ENCODE measurements at regions not wholly inside any gene's neighbourhood (a gene's known extent, or its start where the extent isn't known, plus 50 kb on each side); places are given as distances from the start of the nearest gene placed in this dataset.

GRCh38 chr11:105491394-105491793 lies 118.5 kb upstream of the GRIA4 start:
- no peak overlapping the region for H3K4me3 Mint-ChIP-seq
- no peak overlapping the region for H3K27ac Mint-ChIP-seq
- no peaks in the 10 kb centered on the region for H3K36me3 ChIP-seq (ENCODE audit: insufficient read depth, low read length)
- DNase-seq, result no peak
- no peak overlapping the region for H3K27ac ChIP-seq (ENCODE audit: low read depth, low read length)
- peaks cover 3 to 4% of the 10 kb centered on the region in 2 donors for H3K27me3 Mint-ChIP-seq
- H3K4me1 Mint-ChIP-seq, result no peaks in the 10 kb centered on the region
- H3K9me3 Mint-ChIP-seq, result no peaks in the 10 kb centered on the region
- H3K36me3 Mint-ChIP-seq, result no peaks in the 10 kb centered on the region
- H3K4me3 ChIP-seq (ENCODE audit: low read length), result no peak overlapping the region
- CTCF ChIA-PET, result no interaction called here
- POLR2A ChIA-PET, result no interaction called here
- no peaks in the 10 kb centered on the region for H3K9me3 ChIP-seq (ENCODE audit: low read length)
- no peaks in the 10 kb centered on the region for H3K4me1 ChIP-seq (ENCODE audit: insufficient read depth, low read length)
- H3K27me3 ChIP-seq (ENCODE audit: insufficient read depth, low read length, poor library complexity, severe bottlenecking), result no peaks in the 10 kb centered on the region

- no peaks in the 10 kb centered on the region for H3K4me1 ChIP-seq (ENCODE audit: insufficient read depth, low read length)
- no peaks in the 10 kb centered on the region for H3K4me1 Mint-ChIP-seq
These were observed 119.5 kb upstream of the GRIA4 start for GRCh38 chr11:105490333-105490732.

GRCh38 chr11:105489446-105489845 lies 120.4 kb upstream of the GRIA4 start:
- no peaks in the 10 kb centered on the region for H3K9me3 ChIP-seq (ENCODE audit: low read length)
- ChIA-PET CTCF (no interaction called here), POLR2A (no interaction called here)

More at GRCh38 chr11:105490333-105490732, 119.5 kb upstream of the GRIA4 start:
- Mint-ChIP-seq H3K27me3 (peaks cover 4% of the 10 kb centered on the region in 2 donors), H3K36me3 (no peaks in the 10 kb centered on the region), H3K9me3 (no peaks in the 10 kb centered on the region), H3K4me3 (no peak overlapping the region), H3K27ac (no peak overlapping the region)
- CTCF ChIA-PET, result no interaction called here
- DNase-seq, result no peak
- Histone ChIP-seq H3K27me3 (ENCODE audit: insufficient read depth, low read length, poor library complexity, severe bottlenecking) (no peaks in the 10 kb centered on the region), H3K9me3 (ENCODE audit: low read length) (no peaks in the 10 kb centered on the region), H3K27ac (ENCODE audit: low read depth, low read length) (no peak overlapping the region), H3K36me3 (ENCODE audit: insufficient read depth, low read length) (no peaks in the 10 kb centered on the region), H3K4me3 (ENCODE audit: low read length) (no peak overlapping the region)
- POLR2A ChIA-PET, result no interaction called here

GRCh38 chr11:105486929-105487328 lies 122.9 kb upstream of the GRIA4 start:
- Mint-ChIP-seq H3K27me3 (peaks cover 0 to 4% of the 10 kb centered on the region in 2 donors), H3K9me3 (no peaks in the 10 kb centered on the region), H3K4me1 (no peaks in the 10 kb centered on the region), H3K36me3 (no peaks in the 10 kb centered on the region), H3K27ac (no peak overlapping the region), H3K4me3 (no peak overlapping the region)
- ChIA-PET CTCF (no interaction called here), POLR2A (no interaction called here)
- no peaks in the 10 kb centered on the region for H3K36me3 ChIP-seq (ENCODE audit: insufficient read depth, low read length)
- no peak overlapping the region for H3K27ac ChIP-seq (ENCODE audit: low read depth, low read length)
- DNase-seq, result no peak
- no peaks in the 10 kb centered on the region for H3K27me3 ChIP-seq (ENCODE audit: insufficient read depth, low read length, poor library complexity, severe bottlenecking)
- no peaks in the 10 kb centered on the region for H3K9me3 ChIP-seq (ENCODE audit: low read length)
- no peak overlapping the region for H3K4me3 ChIP-seq (ENCODE audit: low read length)
- H3K4me1 ChIP-seq (ENCODE audit: insufficient read depth, low read length), result no peaks in the 10 kb centered on the region

More at GRCh38 chr11:105489446-105489845, 120.4 kb upstream of the GRIA4 start:
- no peak overlapping the region for H3K4me3 ChIP-seq (ENCODE audit: low read length)
- no peaks in the 10 kb centered on the region for H3K36me3 Mint-ChIP-seq
- H3K4me1 ChIP-seq (ENCODE audit: insufficient read depth, low read length), result no peaks in the 10 kb centered on the region
- no peaks in the 10 kb centered on the region for H3K9me3 Mint-ChIP-seq
- peaks cover 4% of the 10 kb centered on the region in 2 donors for H3K27me3 Mint-ChIP-seq
- H3K27ac Mint-ChIP-seq, result no peak overlapping the region
- no peak overlapping the region for H3K27ac ChIP-seq (ENCODE audit: low read depth, low read length)
- no peak for DNase-seq
- no peaks in the 10 kb centered on the region for H3K27me3 ChIP-seq (ENCODE audit: insufficient read depth, low read length, poor library complexity, severe bottlenecking)
- no peaks in the 10 kb centered on the region for H3K4me1 Mint-ChIP-seq
- H3K4me3 Mint-ChIP-seq, result no peak overlapping the region
- no peaks in the 10 kb centered on the region for H3K36me3 ChIP-seq (ENCODE audit: insufficient read depth, low read length)

- H3K36me3 Mint-ChIP-seq, result no peaks in the 10 kb centered on the region
- Histone ChIP-seq H3K4me3 (ENCODE audit: low read length) (no peak overlapping the region), H3K27ac (ENCODE audit: low read depth, low read length) (no peak overlapping the region), H3K4me1 (ENCODE audit: insufficient read depth, low read length) (no peaks in the 10 kb centered on the region), H3K27me3 (ENCODE audit: insufficient read depth, low read length, poor library complexity, severe bottlenecking) (no peaks in the 10 kb centered on the region), H3K9me3 (ENCODE audit: low read length) (no peaks in the 10 kb centered on the region), H3K36me3 (ENCODE audit: insufficient read depth, low read length) (no peaks in the 10 kb centered on the region)
- ChIA-PET POLR2A (no interaction called here), CTCF (no interaction called here)
- no peak for DNase-seq
- H3K4me1 Mint-ChIP-seq, result no peaks in the 10 kb centered on the region
- no peaks in the 10 kb centered on the region for H3K9me3 Mint-ChIP-seq
- H3K27ac Mint-ChIP-seq, result no peak overlapping the region
- no peak overlapping the region for H3K4me3 Mint-ChIP-seq
- H3K27me3 Mint-ChIP-seq, result no peaks in the 10 kb centered on the region
These were observed 139.9 kb upstream of the GRIA4 start for GRCh38 chr11:105469931-105470330.

- no peak for DNase-seq
- Mint-ChIP-seq H3K4me1 (no peaks in the 10 kb centered on the region), H3K9me3 (no peaks in the 10 kb centered on the region), H3K4me3 (no peak overlapping the region), H3K27me3 (no peaks in the 10 kb centered on the region), H3K36me3 (no peaks in the 10 kb centered on the region), H3K27ac (no peak overlapping the region)
- no peak overlapping the region for H3K27ac ChIP-seq (ENCODE audit: low read depth, low read length)
- ChIA-PET POLR2A (no interaction called here), CTCF (no interaction called here)
- H3K36me3 ChIP-seq (ENCODE audit: insufficient read depth, low read length), result no peaks in the 10 kb centered on the region
- H3K4me1 ChIP-seq (ENCODE audit: insufficient read depth, low read length), result no peaks in the 10 kb centered on the region
- H3K27me3 ChIP-seq (ENCODE audit: insufficient read depth, low read length, poor library complexity, severe bottlenecking), result no peaks in the 10 kb centered on the region
- no peaks in the 10 kb centered on the region for H3K9me3 ChIP-seq (ENCODE audit: low read length)
- H3K4me3 ChIP-seq (ENCODE audit: low read length), result no peak overlapping the region
These were observed 141.7 kb upstream of the GRIA4 start for GRCh38 chr11:105468154-105468553.

- no peak overlapping the region for H3K27ac Mint-ChIP-seq
- CTCF ChIA-PET, result no interaction called here
- H3K4me1 Mint-ChIP-seq, result no peaks in the 10 kb centered on the region
- H3K27me3 ChIP-seq (ENCODE audit: insufficient read depth, low read length, poor library complexity, severe bottlenecking), result no peaks in the 10 kb centered on the region
- no peak overlapping the region for H3K27ac ChIP-seq (ENCODE audit: low read depth, low read length)
- no peaks in the 10 kb centered on the region for H3K36me3 ChIP-seq (ENCODE audit: insufficient read depth, low read length)
- H3K4me3 ChIP-seq (ENCODE audit: low read length), result no peak overlapping the region
- H3K36me3 Mint-ChIP-seq, result no peaks in the 10 kb centered on the region
- no peaks in the 10 kb centered on the region for H3K9me3 ChIP-seq (ENCODE audit: low read length)
- no peak for DNase-seq
- POLR2A ChIA-PET, result no interaction called here
- H3K4me1 ChIP-seq (ENCODE audit: insufficient read depth, low read length), result no peaks in the 10 kb centered on the region
- H3K4me3 Mint-ChIP-seq, result no peak overlapping the region
- no peaks in the 10 kb centered on the region for H3K27me3 Mint-ChIP-seq
- H3K9me3 Mint-ChIP-seq, result peaks cover 0 to 2% (median 0%) of the 10 kb centered on the region in 5 donors
These were observed 143.2 kb upstream of the GRIA4 start for GRCh38 chr11:105466582-105467228.

- no peaks in the 10 kb centered on the region for H3K4me1 ChIP-seq (ENCODE audit: insufficient read depth, low read length)
- CTCF ChIA-PET, result no interaction called here
- H3K27ac Mint-ChIP-seq, result no peak overlapping the region
These were observed 151.8 kb upstream of the GRIA4 start for GRCh38 chr11:105458071-105458470.

GRCh38 chr11:105456950-105457349 lies 152.9 kb upstream of the GRIA4 start:
- H3K4me1 Mint-ChIP-seq, result no peaks in the 10 kb centered on the region
- Histone ChIP-seq H3K27ac (ENCODE audit: low read depth, low read length) (no peak overlapping the region), H3K27me3 (ENCODE audit: insufficient read depth, low read length, poor library complexity, severe bottlenecking) (no peaks in the 10 kb centered on the region), H3K4me3 (ENCODE audit: low read length) (no peak overlapping the region), H3K4me1 (ENCODE audit: insufficient read depth, low read length) (no peaks in the 10 kb centered on the region), H3K9me3 (ENCODE audit: low read length) (no peaks in the 10 kb centered on the region), H3K36me3 (ENCODE audit: insufficient read depth, low read length) (no peaks in the 10 kb centered on the region)
- ChIA-PET POLR2A (no interaction called here), CTCF (no interaction called here)
- no peak for DNase-seq
- H3K27me3 Mint-ChIP-seq, result peaks cover 0 to 3% of the 10 kb centered on the region in 2 donors
- no peak overlapping the region for H3K4me3 Mint-ChIP-seq
- H3K9me3 Mint-ChIP-seq, result peaks cover 0 to 15% (median 2%) of the 10 kb centered on the region in 5 donors
- no peaks in the 10 kb centered on the region for H3K36me3 Mint-ChIP-seq
- no peak overlapping the region for H3K27ac Mint-ChIP-seq

More at GRCh38 chr11:105458071-105458470, 151.8 kb upstream of the GRIA4 start:
- Mint-ChIP-seq H3K4me1 (no peaks in the 10 kb centered on the region), H3K27me3 (peaks cover 0 to 3% of the 10 kb centered on the region in 2 donors), H3K4me3 (no peak overlapping the region), H3K36me3 (no peaks in the 10 kb centered on the region), H3K9me3 (peaks cover 0 to 15% (median 2%) of the 10 kb centered on the region in 5 donors)
- Histone ChIP-seq H3K27ac (ENCODE audit: low read depth, low read length) (no peak overlapping the region), H3K4me3 (ENCODE audit: low read length) (no peak overlapping the region), H3K36me3 (ENCODE audit: insufficient read depth, low read length) (no peaks in the 10 kb centered on the region), H3K9me3 (ENCODE audit: low read length) (no peaks in the 10 kb centered on the region), H3K27me3 (ENCODE audit: insufficient read depth, low read length, poor library complexity, severe bottlenecking) (no peaks in the 10 kb centered on the region)
- DNase-seq, result no peak
- POLR2A ChIA-PET, result no interaction called here

Measured in CD8-positive, alpha-beta memory T cell (primary cell).